ENCODE measurements at regions not wholly inside any gene's neighbourhood (a gene's known extent, or its start where the extent isn't known, plus 50 kb on each side); places are given as distances from the start of the nearest gene placed in this dataset.
A peak's percentile ranks its signal among the peaks of the same experiment; 100 is the strongest.

DNA sequence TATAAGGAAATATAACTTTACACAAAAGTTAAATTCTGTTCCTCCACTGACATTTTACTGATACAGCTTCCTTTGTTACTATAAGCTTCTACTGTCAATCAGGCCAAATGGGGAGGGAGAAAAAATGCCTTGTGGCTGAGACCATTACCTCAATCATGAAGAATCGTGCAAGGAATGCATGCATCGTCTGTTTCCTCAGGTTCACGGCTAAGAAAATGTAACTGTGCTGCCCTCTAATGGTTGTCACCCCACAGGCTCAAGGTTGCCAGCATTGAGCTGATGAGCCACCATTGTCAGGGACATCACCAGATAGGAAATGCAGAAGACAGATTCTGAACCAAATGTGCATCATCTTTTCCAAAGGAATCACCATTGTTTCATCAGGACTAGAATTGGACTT, 426.9 kb downstream of the CDH2 start:
- H3K36me3 ChIP-seq (ENCODE audit: control insufficient read depth in 1 of 2, insufficient read depth in 2 of 2, low read length in 2 of 2) = no peaks in the 10 kb centered on the region
- no peaks in the 10 kb centered on the region for H3K9me3 ChIP-seq (ENCODE audit: control insufficient read depth in 1 of 2, low read length in 2 of 2)
- no peak overlapping the region for H3K4me3 ChIP-seq (ENCODE audit: low read depth in 1 of 2, low read length in 2 of 2)
- H3K27me3 ChIP-seq (ENCODE audit: low read depth, low read length) = no peaks in the 10 kb centered on the region
- H3K27ac ChIP-seq (ENCODE audit: low read length) = no peak overlapping the region
- no peaks in the 10 kb centered on the region for H3K4me1 ChIP-seq (ENCODE audit: control insufficient read depth in 1 of 2, insufficient read depth in 2 of 2, low read length in 2 of 2)

DNA sequence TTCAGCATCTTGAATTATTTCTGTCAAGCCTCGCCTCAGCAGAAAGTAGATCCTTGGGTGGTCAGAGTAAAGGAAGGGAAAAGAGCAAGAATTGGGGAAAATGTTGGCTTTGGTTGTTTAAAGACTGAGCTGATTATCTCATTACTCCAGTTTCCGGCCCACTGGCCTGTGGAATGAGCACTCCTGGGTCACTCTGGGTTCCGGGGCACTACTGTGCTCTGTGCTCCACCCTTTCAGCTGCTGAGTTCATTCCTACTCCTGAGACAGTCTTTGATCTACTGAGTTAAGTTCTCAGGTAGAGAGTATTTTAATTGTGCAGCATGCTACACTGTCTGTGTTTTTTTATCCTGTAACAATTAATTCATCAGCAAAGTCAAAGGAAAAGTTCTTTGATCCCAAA, 427.7 kb downstream of the CDH2 start:
- H3K27ac ChIP-seq (ENCODE audit: low read length) = no peak overlapping the region
- no peaks in the 10 kb centered on the region for H3K4me1 ChIP-seq (ENCODE audit: control insufficient read depth in 1 of 2, insufficient read depth in 2 of 2, low read length in 2 of 2)
- no peaks in the 10 kb centered on the region for H3K27me3 ChIP-seq (ENCODE audit: low read depth, low read length)
- no peaks in the 10 kb centered on the region for H3K36me3 ChIP-seq (ENCODE audit: control insufficient read depth in 1 of 2, insufficient read depth in 2 of 2, low read length in 2 of 2)
- no peaks in the 10 kb centered on the region for H3K9me3 ChIP-seq (ENCODE audit: control insufficient read depth in 1 of 2, low read length in 2 of 2)
- no peak overlapping the region for H3K4me3 ChIP-seq (ENCODE audit: low read depth in 1 of 2, low read length in 2 of 2)

DNA sequence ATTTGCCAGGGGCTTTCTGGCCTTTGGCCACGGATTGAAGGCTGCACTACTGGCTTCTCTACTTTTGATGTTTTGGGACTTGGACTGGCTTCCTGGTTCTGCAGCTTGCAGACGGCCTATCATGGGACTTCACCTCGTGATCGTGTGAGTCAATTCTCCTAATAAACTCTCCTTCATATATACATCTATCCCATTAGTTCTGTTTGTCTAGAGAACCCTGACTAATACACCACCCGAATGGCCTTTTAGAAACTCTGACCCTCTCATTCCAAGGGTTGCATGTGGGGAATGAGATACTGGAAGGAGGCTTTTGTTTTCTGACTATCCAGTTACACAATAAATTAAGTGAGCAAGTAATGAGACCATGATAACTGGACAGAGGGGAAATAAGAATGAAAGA, 430.7 kb downstream of the CDH2 start:
- Histone ChIP-seq H3K27ac (ENCODE audit: low read length) (no peak overlapping the region), H3K4me3 (ENCODE audit: low read depth in 1 of 2, low read length in 2 of 2) (no peak overlapping the region), H3K36me3 (ENCODE audit: control insufficient read depth in 1 of 2, insufficient read depth in 2 of 2, low read length in 2 of 2) (no peaks in the 10 kb centered on the region), H3K4me1 (ENCODE audit: control insufficient read depth in 1 of 2, insufficient read depth in 2 of 2, low read length in 2 of 2) (no peaks in the 10 kb centered on the region), H3K27me3 (ENCODE audit: low read depth, low read length) (no peaks in the 10 kb centered on the region), H3K9me3 (ENCODE audit: control insufficient read depth in 1 of 2, low read length in 2 of 2) (no peaks in the 10 kb centered on the region)

DNA sequence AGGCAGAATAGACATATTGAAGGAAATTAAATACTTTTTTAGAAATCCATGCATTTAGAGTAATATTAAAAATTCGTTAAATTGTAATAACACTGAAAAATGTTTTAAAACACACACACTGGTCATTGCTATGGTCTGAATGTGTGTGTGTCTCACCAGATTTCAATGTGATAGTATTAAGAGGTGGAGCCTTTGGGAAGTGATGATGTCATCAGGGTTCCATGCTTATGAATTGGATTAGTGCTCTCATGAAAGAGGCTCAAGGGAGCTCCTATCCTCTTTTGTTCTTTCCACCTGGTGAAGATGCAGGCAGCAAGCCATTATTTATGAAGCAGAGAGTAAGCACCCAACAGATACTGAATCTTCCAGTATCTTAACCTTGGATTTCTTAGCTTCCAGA, 441.8 kb downstream of the CDH2 start:
- no peaks in the 10 kb centered on the region for H3K27me3 ChIP-seq (ENCODE audit: low read depth, low read length)
- no peak overlapping the region for H3K27ac ChIP-seq (ENCODE audit: low read length)
- H3K4me1 ChIP-seq (ENCODE audit: control insufficient read depth in 1 of 2, insufficient read depth in 2 of 2, low read length in 2 of 2) = no peaks in the 10 kb centered on the region
- no peaks in the 10 kb centered on the region for H3K36me3 ChIP-seq (ENCODE audit: control insufficient read depth in 1 of 2, insufficient read depth in 2 of 2, low read length in 2 of 2)
- no peak overlapping the region for H3K4me3 ChIP-seq (ENCODE audit: low read depth in 1 of 2, low read length in 2 of 2)
- no peaks in the 10 kb centered on the region for H3K9me3 ChIP-seq (ENCODE audit: control insufficient read depth in 1 of 2, low read length in 2 of 2)

DNA sequence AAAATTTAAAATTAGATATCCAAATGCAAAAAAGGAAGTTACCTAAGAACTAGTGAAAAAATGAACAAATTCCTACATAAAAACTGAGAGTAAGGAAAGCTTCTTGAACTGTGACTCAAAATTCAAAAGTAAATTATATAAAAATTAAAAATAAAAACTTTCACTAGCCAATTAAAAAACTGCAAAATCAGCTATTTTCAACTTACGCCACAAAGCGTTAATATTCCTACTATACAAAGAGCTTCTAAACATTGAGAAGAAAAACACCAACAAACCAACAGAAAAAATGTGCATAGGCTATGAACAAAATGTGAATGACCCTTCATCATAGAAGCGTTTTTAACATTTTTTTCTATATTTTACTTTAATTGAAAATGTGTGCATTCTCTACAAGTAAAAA, 445.7 kb downstream of the CDH2 start:
- no peak overlapping the region for H3K27ac ChIP-seq (ENCODE audit: low read length)
- no peaks in the 10 kb centered on the region for H3K4me1 ChIP-seq (ENCODE audit: control insufficient read depth in 1 of 2, insufficient read depth in 2 of 2, low read length in 2 of 2)
- no peaks in the 10 kb centered on the region for H3K36me3 ChIP-seq (ENCODE audit: control insufficient read depth in 1 of 2, insufficient read depth in 2 of 2, low read length in 2 of 2)
- no peaks in the 10 kb centered on the region for H3K27me3 ChIP-seq (ENCODE audit: low read depth, low read length)
- H3K9me3 ChIP-seq (ENCODE audit: control insufficient read depth in 1 of 2, low read length in 2 of 2) = peaks cover 0 to 19% of the 10 kb centered on the region in 2 donors
- no peak overlapping the region for H3K4me3 ChIP-seq (ENCODE audit: low read depth in 1 of 2, low read length in 2 of 2)

DNA sequence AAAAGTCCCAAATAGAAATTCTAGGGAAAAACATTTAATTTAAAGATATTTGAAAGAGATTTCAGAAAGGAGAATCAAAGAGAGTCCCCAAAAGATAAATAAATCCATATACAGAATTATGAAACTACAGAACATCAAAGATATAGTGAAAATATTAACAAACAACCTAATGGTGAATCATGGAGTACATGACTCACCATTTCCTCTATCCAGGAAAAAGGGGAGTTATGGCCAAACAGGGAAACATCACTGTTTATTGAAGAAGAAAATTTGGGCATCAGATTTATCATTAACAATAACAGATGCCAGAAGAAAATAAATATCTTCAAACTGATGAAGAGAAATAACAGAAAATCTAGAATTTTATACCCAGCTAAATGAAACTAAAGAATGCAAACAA, 448.3 kb downstream of the CDH2 start:
- peak overlapping the region in 1 of 2 donors; percentile 17 for H3K4me3 ChIP-seq (ENCODE audit: low read depth in 1 of 2, low read length in 2 of 2)
- no peaks in the 10 kb centered on the region for H3K4me1 ChIP-seq (ENCODE audit: control insufficient read depth in 1 of 2, insufficient read depth in 2 of 2, low read length in 2 of 2)
- H3K27ac ChIP-seq (ENCODE audit: low read length) = no peak overlapping the region
- no peaks in the 10 kb centered on the region for H3K27me3 ChIP-seq (ENCODE audit: low read depth, low read length)
- peaks cover 0 to 19% of the 10 kb centered on the region in 2 donors for H3K9me3 ChIP-seq (ENCODE audit: control insufficient read depth in 1 of 2, low read length in 2 of 2)
- no peaks in the 10 kb centered on the region for H3K36me3 ChIP-seq (ENCODE audit: control insufficient read depth in 1 of 2, insufficient read depth in 2 of 2, low read length in 2 of 2)

DNA sequence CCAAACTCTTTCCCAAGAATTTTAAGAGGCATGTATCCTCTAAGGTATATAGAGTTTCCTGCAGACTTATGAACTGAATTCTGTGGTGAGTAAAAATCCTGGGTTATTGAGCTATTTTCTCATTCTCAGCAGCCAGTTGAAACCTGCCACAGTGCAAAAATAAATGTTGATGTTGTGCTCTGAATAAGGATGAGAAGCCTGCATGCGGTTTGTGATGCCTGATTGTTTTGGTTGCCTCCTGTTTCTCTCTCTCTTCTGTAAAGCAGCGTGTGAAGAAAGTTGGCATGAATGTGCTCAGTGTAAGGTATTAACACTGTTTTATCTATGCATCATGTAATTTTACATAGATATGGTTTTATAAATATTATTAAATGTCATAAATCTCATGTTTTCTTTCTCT, 452.6 kb downstream of the CDH2 start:
- Histone ChIP-seq H3K4me3 (ENCODE audit: low read depth in 1 of 2, low read length in 2 of 2) (no peak overlapping the region), H3K36me3 (ENCODE audit: control insufficient read depth in 1 of 2, insufficient read depth in 2 of 2, low read length in 2 of 2) (no peaks in the 10 kb centered on the region), H3K9me3 (ENCODE audit: control insufficient read depth in 1 of 2, low read length in 2 of 2) (peaks cover 0 to 14% of the 10 kb centered on the region in 2 donors), H3K4me1 (ENCODE audit: control insufficient read depth in 1 of 2, insufficient read depth in 2 of 2, low read length in 2 of 2) (no peaks in the 10 kb centered on the region), H3K27me3 (ENCODE audit: low read depth, low read length) (no peaks in the 10 kb centered on the region), H3K27ac (ENCODE audit: low read length) (no peak overlapping the region)

DNA sequence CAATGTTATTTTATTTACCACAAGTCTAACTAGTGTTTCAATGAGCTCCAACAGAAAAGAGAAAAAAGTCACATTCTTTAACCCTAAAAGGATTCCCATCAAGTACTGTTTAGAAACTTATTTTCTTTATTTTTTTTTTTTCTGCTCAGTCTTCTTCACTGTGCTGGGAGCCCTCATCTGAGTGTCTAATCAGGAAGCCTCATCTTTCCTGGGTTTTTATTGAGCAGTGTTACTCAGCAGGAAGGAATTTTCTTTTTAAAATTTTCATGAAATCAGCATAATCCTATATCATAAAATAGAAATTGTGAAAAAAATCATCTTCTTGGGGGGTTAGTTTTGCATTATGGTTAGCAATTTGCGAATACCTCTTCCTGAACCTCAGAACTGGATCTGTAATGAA, 453.8 kb downstream of the CDH2 start:
- Histone ChIP-seq H3K4me3 (ENCODE audit: low read depth in 1 of 2, low read length in 2 of 2) (no peak overlapping the region), H3K9me3 (ENCODE audit: control insufficient read depth in 1 of 2, low read length in 2 of 2) (peaks cover 0 to 5% of the 10 kb centered on the region in 2 donors), H3K27ac (ENCODE audit: low read length) (no peak overlapping the region), H3K36me3 (ENCODE audit: control insufficient read depth in 1 of 2, insufficient read depth in 2 of 2, low read length in 2 of 2) (no peaks in the 10 kb centered on the region), H3K27me3 (ENCODE audit: low read depth, low read length) (no peaks in the 10 kb centered on the region), H3K4me1 (ENCODE audit: control insufficient read depth in 1 of 2, insufficient read depth in 2 of 2, low read length in 2 of 2) (no peaks in the 10 kb centered on the region)

DNA sequence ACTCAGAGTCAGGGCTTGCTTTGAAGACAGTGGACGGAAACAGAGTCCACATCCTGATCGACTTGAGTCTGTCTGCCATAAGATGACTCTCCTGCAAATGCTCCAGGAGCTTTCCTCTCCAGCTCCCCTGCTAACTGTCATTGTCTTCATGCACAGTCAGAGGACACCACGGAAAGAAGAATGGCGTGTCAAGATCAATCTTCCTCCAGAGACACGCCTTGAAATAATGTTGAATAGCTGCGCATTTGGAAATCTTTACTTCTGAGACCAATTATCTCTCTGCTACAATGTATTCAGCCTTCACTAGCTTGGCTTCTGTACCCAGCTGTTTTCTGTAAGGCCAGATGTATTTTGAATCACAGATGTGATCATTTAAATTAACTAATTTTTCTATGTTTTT, 457.2 kb downstream of the CDH2 start:
- no peaks in the 10 kb centered on the region for H3K4me1 ChIP-seq (ENCODE audit: control insufficient read depth in 1 of 2, insufficient read depth in 2 of 2, low read length in 2 of 2)
- H3K4me3 ChIP-seq (ENCODE audit: low read depth in 1 of 2, low read length in 2 of 2) = no peak overlapping the region
- no peak overlapping the region for H3K27ac ChIP-seq (ENCODE audit: low read length)
- H3K9me3 ChIP-seq (ENCODE audit: control insufficient read depth in 1 of 2, low read length in 2 of 2) = no peaks in the 10 kb centered on the region
- no peaks in the 10 kb centered on the region for H3K27me3 ChIP-seq (ENCODE audit: low read depth, low read length)
- H3K36me3 ChIP-seq (ENCODE audit: control insufficient read depth in 1 of 2, insufficient read depth in 2 of 2, low read length in 2 of 2) = no peaks in the 10 kb centered on the region

DNA sequence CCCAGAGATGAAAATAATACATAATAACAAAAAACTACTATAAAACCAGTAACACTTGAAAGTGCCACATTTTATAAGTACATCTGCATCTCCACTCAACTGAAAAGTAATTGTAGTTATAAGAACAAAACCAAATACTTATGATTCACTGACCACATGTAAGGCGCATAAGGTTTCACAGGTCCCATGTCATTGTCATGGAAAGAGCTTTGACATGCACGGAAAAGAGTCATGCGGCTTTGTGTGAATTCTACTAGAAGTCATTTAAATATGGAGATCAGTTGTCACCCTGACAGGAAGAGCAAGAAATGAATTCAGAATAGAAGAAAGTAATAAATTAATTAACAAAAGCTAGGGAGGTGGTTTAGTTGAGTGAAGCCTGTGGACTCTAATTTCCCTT, 459.1 kb downstream of the CDH2 start:
- no peaks in the 10 kb centered on the region for H3K27me3 ChIP-seq (ENCODE audit: low read depth, low read length)
- H3K9me3 ChIP-seq (ENCODE audit: control insufficient read depth in 1 of 2, low read length in 2 of 2) = no peaks in the 10 kb centered on the region
- H3K36me3 ChIP-seq (ENCODE audit: control insufficient read depth in 1 of 2, insufficient read depth in 2 of 2, low read length in 2 of 2) = no peaks in the 10 kb centered on the region
- no peak overlapping the region for H3K27ac ChIP-seq (ENCODE audit: low read length)
- H3K4me1 ChIP-seq (ENCODE audit: control insufficient read depth in 1 of 2, insufficient read depth in 2 of 2, low read length in 2 of 2) = no peaks in the 10 kb centered on the region
- no peak overlapping the region for H3K4me3 ChIP-seq (ENCODE audit: low read depth in 1 of 2, low read length in 2 of 2)

DNA sequence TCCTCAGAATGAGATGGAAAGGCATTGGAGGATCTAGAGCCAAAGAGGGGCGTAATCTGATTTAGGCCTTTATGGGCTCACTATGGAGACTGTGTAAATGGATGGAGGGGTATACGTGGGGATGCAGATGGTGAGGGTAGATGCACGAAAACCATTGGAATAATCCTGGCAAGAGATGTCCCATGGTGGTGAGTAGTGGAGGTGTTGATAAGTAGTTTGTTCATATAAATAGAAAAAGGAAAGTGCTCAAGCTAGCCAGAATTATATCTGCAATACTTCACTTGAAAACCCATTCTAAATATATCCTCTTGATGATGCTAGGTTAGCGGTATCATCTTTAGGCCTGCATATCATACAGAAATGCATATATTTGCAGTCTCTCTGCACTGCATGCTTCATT, 459.7 kb downstream of the CDH2 start:
- no peaks in the 10 kb centered on the region for H3K36me3 ChIP-seq (ENCODE audit: control insufficient read depth in 1 of 2, insufficient read depth in 2 of 2, low read length in 2 of 2)
- H3K9me3 ChIP-seq (ENCODE audit: control insufficient read depth in 1 of 2, low read length in 2 of 2) = no peaks in the 10 kb centered on the region
- H3K27ac ChIP-seq (ENCODE audit: low read length) = no peak overlapping the region
- H3K4me1 ChIP-seq (ENCODE audit: control insufficient read depth in 1 of 2, insufficient read depth in 2 of 2, low read length in 2 of 2) = no peaks in the 10 kb centered on the region
- no peaks in the 10 kb centered on the region for H3K27me3 ChIP-seq (ENCODE audit: low read depth, low read length)
- no peak overlapping the region for H3K4me3 ChIP-seq (ENCODE audit: low read depth in 1 of 2, low read length in 2 of 2)

DNA sequence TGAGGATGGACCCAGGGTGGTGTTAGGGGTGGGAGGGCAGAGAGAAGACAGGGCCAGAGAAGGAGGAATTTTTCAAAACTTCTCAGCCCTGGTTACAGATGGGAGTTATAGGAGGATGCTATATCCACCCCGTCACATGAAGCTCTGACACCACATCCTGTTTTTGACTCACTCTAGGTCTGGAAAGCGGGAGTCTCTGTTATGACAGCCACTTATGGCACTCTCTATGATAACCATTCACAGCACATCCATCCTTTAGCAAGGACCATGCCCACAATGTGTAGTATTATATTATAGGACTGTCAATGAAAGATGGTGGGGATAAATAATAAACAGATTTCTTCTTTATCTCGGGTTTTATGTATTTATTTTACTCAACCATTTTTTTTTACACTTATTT, 461.2 kb downstream of the CDH2 start:
- Histone ChIP-seq H3K4me1 (ENCODE audit: control insufficient read depth in 1 of 2, insufficient read depth in 2 of 2, low read length in 2 of 2) (no peaks in the 10 kb centered on the region), H3K9me3 (ENCODE audit: control insufficient read depth in 1 of 2, low read length in 2 of 2) (no peaks in the 10 kb centered on the region), H3K4me3 (ENCODE audit: low read depth in 1 of 2, low read length in 2 of 2) (no peak overlapping the region), H3K27me3 (ENCODE audit: low read depth, low read length) (no peaks in the 10 kb centered on the region), H3K36me3 (ENCODE audit: control insufficient read depth in 1 of 2, insufficient read depth in 2 of 2, low read length in 2 of 2) (no peaks in the 10 kb centered on the region), H3K27ac (ENCODE audit: low read length) (no peak overlapping the region)
